ENCODE measurements at regions not wholly inside any gene's neighbourhood (a gene's known extent, or its start where the extent isn't known, plus 50 kb on each side); places are given as distances from the start of the nearest gene placed in this dataset.

- DNase-seq (ENCODE audit: low read depth in 2 of 2): peak; percentile 70 to 77
Measured at GRCh38 chr7:131105799-131106680, 221.6 kb upstream of the MKLN1 start.

GRCh38 chr7:131106681-131107336, 220.9 kb upstream of the MKLN1 start:
- peak in 1 of 2 donors; percentile 30 for DNase-seq (ENCODE audit: low read depth in 2 of 2)

- DNase-seq (ENCODE audit: low read depth in 2 of 2): peak; percentile 51 to 56
Measured at GRCh38 chr7:131107337-131108211, 220.1 kb upstream of the MKLN1 start.

GRCh38 chr7:131108212-131108940, 219.3 kb upstream of the MKLN1 start:
- no peak for DNase-seq (ENCODE audit: low read depth in 2 of 2)

- DNase-seq (ENCODE audit: low read depth in 2 of 2): no peak
Measured at GRCh38 chr7:131109011-131109758, 218.5 kb upstream of the MKLN1 start.

GRCh38 chr7:131109759-131110296, 217.8 kb upstream of the MKLN1 start:
- peak; percentile 56 to 57 for DNase-seq (ENCODE audit: low read depth in 2 of 2)

- no peak for DNase-seq (ENCODE audit: low read depth in 2 of 2)
Measured at GRCh38 chr7:131110297-131111080, 217.2 kb upstream of the MKLN1 start.

- no peak for DNase-seq (ENCODE audit: low read depth in 2 of 2)
Measured at GRCh38 chr7:131111081-131111576, 216.5 kb upstream of the MKLN1 start.

- DNase-seq (ENCODE audit: low read depth in 2 of 2): no peak
Measured at GRCh38 chr7:131111792-131112191, 215.9 kb upstream of the MKLN1 start.

GRCh38 chr7:131112431-131112830, 215.2 kb upstream of the MKLN1 start:
- DNase-seq (ENCODE audit: low read depth in 2 of 2): no peak

GRCh38 chr7:131115340-131115739, 212.3 kb upstream of the MKLN1 start:
- DNase-seq (ENCODE audit: low read depth in 2 of 2): no peak

- DNase-seq (ENCODE audit: low read depth in 2 of 2): no peak
Measured at GRCh38 chr7:131117439-131117838, 210.2 kb upstream of the MKLN1 start.

- no peak for DNase-seq (ENCODE audit: low read depth in 2 of 2)
Measured at GRCh38 chr7:131119381-131119780, 208.3 kb upstream of the MKLN1 start.

- DNase-seq (ENCODE audit: low read depth in 2 of 2): no peak
Measured at GRCh38 chr7:131122394-131122793, 205.3 kb upstream of the MKLN1 start.

- no peak for DNase-seq (ENCODE audit: low read depth in 2 of 2)
Measured at GRCh38 chr7:131124001-131124629, 203.6 kb upstream of the MKLN1 start.

GRCh38 chr7:131124867-131125266, 202.8 kb upstream of the MKLN1 start:
- DNase-seq (ENCODE audit: low read depth in 2 of 2): no peak

GRCh38 chr7:131130324-131130723, 197.4 kb upstream of the MKLN1 start:
- DNase-seq (ENCODE audit: low read depth in 2 of 2): no peak

GRCh38 chr7:131131012-131131745, 196.5 kb upstream of the MKLN1 start:
- DNase-seq (ENCODE audit: low read depth in 2 of 2): no peak
